Uterus (tissue), 2 donors: ENCODE measurements at regions not wholly inside any gene's neighbourhood (a gene's known extent, or its start where the extent isn't known, plus 50 kb on each side); places are given as distances from the start of the nearest gene placed in this dataset.

Source experiments
- CTCF ChIP-seq, 4 experiments: fragments of 200-600 bp in 2 of 4; fragments of 450-650 bp in 2 of 4; sonication (generic) in 2 of 4; IDR thresholded peaks; one replicate each; pipeline ENCODE4 v1.5.1; 2016 to 2019; ENCODE audit warnings: antibody characterized with exemption in 4 of 4, mild to moderate bottlenecking in 2 of 4, moderate library complexity in 1 of 4
- POLR2A ChIP-seq, 2 donors: fragments of 450-650 bp; IDR thresholded peaks; one replicate each; pipeline ENCODE4 v1.6.1; 2016; ENCODE audit warnings: antibody characterized with exemption in 2 of 2, mild to moderate bottlenecking in 1 of 2, moderate library complexity in 1 of 2

DNA sequence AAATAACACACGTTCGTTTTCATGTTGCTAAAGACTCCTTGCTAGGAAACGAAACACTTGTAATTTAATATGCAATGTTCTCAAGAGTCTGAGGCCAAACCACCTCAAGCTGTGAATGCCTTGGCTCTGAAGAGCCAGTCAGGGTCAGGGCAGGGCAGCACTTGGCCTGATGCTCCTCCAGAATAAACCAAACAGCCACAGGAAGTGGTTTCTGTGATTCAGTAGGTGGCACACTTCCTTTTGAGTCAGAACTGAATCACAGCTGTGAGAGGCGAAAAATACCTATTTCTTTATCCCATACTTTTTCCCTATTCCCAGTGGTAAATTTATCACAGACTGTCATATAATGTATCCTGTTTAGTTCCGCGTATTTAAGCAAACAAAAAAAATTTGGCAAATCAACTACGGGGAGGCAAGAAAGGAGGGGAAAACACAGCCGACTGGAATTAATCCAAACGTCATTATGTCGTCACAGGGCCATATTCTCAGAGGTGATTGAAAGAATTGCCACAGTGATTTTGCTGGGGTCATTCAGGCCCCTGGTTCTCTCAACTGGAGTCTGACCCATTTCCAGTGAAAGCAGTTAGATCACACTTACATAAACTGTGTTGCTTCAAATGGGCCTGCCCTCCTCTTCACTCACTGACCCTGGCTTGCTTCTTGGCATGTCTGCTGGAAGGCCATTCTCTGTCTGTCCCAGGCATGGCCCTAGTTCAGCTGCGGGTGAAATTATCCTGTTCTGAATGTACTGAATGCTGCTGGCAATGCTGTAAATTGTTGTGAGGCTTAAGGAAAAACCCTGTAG, 71.2 kb downstream of the ARRDC3 start:
- TF ChIP-seq CTCF (IDR thresholded peaks at IDR 0.05) (no peak), POLR2A (IDR thresholded peaks at IDR 0.05) (no peak)
